ENCODE measurements at regions not wholly inside any gene's neighbourhood (a gene's known extent, or its start where the extent isn't known, plus 50 kb on each side); places are given as distances from the start of the nearest gene placed in this dataset.
"Not testable (repeated sequence)": the region's sequence is repeated elsewhere in the genome, so short reads cannot be mapped to it uniquely, and the experiment has no call there.

DNA sequence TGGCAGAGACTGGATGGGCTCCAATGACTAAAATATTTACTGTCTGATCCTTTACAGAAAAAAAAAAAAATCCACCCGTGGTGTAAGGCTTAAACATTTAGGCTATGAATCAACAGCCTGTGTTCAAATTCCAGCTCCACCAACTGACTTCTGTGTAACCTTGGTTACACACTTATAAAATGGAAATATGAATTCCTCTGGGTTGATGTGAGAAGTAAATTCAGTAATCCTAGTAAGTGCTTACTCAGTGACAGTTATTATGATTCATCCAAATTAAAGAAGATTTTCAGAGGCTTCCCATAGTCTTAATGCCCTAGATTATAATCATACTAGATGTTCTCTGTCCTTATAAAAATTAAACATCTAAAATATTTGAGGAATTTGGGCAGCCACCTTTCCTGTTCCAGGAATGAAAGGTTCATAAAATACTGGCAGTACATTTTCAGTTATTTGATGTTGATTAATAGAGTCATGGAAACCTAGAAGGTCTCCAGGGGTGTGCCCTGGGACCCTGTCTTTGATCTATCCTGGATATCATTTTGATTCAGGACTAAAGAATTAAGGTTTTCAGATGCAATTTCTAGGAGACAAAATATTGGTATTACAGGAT lies 180.3 kb upstream of the ZNF217 start:
- DNase-seq (ENCODE audit: low read depth), result peak; percentile 97

DNA sequence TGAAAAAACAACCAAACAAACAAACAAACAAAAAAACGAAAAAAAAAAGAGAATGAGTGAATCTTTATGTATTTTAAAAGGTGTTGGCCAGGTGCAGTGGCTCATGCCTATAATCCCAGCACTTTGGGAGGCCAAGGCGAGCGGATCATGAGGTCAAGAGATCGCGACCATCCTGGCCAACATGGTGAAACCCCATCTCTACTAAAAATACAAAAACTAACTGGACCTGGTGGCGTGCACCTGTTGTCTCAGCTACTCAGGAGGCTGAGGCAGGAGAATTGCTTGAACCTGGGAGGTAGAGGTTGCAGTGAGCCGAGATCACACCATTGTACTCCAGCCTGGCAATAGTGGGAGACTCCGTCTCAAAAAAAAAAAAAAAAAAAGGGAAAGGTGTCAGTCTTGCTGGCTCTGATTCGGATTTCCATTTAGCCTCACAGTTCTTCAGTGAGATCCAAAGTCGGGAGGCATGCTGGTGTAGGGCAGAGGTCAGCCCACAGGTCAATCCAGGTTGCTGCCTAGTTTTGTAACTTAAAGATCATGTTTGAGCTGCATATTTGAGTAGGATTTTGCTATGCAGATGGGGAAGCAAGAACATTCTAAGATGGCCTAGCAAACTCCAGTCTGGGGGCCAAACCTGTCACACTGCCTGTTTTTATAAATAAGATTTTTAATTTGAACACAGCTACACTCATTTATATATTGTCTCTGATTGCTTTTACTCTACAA lies 179.6 kb upstream of the ZNF217 start:
- not testable (repeated sequence) for DNase-seq (ENCODE audit: low read depth)

DNA sequence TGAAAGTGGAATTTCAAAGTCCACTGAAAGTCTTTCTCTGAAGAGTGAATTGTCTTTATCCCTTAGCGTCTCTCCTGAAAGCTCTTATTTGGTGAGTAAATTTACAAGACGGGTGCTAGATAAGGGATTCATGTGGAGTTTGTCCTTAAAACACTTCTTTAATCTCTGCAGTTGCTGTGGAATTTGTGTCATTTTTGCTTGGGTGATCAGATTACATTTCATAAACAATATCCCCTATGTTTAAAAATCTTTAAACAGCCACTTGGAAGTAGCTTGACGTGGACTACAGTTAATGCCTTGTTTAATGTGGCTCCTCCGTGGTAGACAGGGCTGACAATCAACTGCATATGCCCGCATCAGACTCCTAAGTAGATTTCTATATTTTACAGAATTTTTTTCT lies 175.4 kb upstream of the ZNF217 start:
- DNase-seq (ENCODE audit: low read depth), result no peak

DNA sequence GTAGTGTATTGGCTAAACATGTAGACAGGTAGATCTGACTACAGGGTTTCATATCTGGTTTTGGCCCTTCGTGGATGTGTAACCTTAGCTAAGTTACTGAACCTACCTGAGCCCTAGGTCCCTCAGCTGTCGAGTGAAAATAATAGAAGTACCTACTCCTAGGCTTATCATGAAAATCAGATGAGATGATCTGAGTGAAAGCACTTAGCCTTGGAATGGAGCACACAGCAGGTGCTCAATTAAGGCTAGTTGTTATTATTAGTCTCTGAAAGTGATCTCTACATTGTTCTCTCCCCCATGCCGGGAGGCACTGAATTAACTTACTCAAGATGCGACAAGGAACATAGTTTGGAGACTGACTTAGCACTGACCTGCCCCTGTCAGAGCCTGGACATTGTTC lies 174.7 kb upstream of the ZNF217 start:
- no peak for DNase-seq (ENCODE audit: low read depth)

DNA sequence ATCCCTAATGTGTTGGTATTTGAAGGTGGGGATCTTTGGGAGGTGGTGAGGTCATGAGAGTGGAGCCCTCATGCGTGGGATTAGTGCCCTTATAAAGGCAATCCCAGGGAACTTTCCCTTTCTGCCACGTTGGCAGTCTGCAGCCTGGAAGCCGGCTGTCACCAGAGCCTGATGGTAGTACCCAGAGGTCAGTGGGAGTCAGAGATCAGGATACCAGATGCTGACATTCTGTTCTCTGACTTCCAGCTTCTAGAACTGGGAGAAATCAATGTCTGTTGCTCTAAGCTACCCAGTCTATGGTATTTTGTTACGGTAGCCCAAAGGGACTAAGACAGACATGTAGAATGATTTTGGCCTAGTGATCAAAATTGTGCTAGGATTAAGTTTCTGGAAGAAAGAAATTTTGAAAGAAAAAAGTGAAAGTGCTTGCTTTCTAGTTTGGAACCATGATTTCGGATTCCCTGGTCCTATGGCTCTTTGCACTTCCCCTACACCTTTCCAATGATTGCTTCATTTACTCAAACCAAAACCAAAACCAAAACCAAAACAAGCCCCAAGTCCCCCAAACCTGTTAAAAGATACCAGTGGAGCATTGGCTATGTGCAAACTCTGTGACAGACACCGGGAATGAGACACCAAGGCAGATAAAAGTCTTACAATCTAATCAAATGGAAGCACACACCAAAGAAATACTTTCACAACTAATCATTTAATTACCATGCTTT lies 173.7 kb upstream of the ZNF217 start:
- no peak for DNase-seq (ENCODE audit: low read depth)

DNA sequence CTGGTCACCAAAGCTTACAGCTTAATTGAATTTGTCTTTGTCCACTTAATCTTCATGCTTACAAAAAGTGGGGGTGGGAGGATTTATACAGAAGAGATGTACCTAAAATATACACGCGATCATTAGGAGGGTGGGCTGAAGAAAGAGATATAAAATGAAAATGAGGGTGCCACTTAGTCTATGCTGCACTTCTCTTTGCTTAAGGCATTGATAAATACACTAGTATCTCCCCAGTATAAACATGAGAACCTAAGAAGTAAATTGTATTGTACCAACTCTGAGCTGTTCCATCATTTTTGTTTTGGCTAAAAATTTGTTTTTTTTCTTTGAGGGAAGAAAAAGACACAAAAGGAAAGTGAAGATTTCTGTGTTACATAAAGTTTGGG lies 170.8 kb upstream of the ZNF217 start:
- no peak for DNase-seq (ENCODE audit: low read depth)

DNA sequence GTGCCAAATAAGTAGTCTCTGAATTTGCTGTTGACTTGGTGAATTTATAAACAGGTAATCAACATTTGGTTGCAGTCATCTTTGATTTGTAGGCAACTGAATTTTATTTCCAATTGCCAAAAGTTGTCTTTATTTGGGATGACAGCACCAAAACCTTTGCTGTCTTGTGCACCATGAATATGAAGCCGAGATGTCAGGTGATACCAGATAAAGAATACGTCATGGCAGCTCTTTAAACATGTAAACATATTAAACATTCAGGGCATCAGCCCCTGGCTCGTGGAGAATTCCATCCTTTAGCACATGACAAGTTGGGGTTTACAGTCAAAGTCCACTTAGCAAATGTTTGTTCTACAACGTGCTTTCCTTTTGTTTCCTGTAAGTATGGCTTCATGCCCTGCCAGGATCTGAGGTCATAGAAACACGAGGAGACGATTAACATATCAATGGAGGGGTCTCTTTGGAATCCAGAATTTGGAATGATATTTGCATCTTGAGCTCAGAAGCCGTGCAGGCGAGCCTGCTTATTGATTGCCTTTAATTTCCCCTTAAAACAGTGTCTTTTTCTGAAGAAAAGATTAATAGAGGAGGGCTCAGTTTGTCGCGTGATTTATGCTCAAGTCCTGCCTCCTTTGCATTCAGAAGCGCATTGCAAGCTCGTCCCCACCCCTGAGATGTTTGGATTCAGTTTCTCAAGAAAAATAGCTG lies 170.2 kb upstream of the ZNF217 start:
- DNase-seq (ENCODE audit: low read depth), result no peak

DNA sequence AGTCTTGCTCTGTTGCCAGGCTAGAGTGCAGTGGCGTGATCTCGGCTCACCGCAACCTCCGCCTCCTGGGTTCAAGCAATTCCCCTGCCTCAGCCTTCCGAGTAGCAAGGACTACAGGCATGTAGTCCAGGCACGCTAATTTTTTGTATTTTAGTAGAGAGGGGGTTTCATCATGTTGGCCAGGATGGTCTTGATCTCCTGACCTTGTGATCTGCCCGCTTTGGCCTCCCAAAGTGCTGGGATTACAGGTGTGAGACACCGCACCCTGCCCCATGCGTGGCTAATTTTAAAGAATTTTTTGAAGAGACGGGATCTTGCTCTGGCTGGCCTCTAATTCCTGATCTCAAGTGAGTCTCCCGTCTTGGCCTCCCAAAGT lies 168.8 kb upstream of the ZNF217 start:
- not testable (repeated sequence) for DNase-seq (ENCODE audit: low read depth)

DNA sequence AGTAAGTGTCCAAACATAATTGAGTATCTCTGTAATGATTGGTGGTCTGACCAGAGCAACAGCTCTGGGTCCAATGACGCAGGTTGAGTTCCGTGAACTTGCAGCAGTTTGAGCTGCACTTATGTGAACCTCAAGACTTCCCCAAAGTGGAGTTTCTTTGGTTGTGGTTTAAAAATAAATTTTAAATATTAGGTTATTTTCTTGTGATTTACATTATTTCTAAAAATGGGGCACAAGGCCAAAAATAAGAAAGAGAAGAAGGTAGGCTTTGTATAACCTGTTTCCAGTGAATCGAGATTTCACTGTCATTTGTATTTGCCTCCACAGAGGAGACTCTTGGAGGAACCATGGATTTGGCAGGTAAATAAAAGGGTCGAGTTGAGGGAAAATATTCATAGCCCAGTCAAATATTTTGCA lies 166.4 kb upstream of the ZNF217 start:
- no peak for DNase-seq (ENCODE audit: low read depth)

DNA sequence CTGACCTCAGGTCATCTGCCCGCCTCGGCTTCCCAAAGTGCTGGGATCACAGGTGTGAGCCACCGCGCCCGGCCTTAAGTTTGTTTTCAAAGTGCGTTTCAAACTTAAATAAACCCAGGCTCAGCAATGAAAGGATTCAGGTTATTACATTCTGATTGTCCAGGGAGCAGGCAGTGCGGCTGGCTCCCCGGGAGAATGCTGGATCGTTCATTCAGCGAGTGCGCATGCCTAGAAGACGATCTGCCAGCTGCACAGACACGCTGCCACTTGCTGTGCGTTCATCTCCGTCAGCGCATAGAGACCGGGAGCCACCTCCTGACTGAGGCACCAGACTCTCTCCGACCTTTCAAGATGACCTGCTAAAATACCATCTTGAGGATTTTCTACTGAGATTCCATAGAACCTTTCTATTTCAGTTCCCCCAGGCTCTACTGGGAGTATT lies 163.9 kb upstream of the ZNF217 start:
- no peak for DNase-seq (ENCODE audit: low read depth)

DNA sequence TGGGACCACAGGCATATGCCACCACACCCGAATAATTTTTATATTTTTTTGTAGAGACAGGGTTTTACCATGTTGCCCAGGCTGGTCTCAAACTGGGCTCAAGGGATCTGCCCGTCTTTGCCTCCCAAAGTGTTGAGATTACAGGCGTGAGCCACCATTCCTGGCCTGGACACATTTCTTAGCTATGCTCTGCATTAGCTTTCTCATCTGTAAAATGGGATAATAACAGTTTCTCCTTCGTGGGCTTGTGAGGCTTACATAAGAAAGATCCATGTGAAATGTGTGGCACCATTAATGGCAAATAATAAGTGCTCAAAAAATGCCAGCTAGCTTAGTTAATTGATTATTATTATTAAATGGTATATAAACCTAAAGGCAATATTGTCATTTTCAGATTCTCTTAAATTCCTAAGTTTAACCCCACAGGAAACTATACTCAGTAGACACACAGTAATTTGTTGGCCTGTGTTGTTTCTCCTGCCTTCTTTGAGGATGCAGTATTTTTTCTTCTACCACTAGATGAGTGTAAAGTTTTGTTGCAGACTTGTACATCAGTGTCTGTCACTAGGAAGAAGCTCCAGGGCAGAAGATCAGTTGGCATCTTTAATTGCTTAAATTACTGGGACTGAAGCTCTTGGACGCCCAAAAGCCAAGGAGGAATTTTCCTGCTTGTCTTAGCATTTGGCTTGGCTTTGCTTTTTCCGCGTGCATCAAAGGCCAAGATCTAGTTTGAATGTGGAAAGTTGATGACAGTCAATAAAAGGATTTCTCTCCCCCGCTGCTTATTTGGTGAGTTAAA lies 162.3 kb upstream of the ZNF217 start:
- no peak for DNase-seq (ENCODE audit: low read depth)

DNA sequence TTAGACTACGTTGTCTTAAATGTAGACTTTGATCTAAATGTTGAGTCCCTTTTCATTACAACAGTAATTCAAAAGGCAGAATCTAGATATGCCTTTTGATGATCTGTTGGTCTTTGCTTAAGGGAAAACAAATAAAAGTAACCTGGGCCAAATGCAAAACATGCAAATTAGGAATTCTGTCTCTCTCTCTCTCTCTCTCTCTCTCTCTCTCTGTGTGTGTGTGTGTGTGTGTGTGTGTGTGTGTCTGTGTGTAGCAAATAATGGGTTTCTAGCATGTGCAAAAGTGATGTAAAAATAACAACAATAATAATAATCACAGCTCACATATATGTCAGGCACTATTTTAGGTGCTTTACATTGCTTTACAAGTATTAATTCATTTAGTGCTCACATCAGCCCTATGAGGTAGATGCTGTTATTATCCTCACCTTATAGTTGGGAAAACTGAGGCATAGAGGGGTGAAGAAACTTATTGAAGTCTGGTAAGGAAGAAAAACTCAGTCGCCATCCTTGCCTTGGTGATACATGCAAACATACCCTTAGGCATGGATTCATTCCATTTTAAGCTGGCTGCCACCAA lies 160.3 kb upstream of the ZNF217 start:
- DNase-seq (ENCODE audit: low read depth), result no peak

DNA sequence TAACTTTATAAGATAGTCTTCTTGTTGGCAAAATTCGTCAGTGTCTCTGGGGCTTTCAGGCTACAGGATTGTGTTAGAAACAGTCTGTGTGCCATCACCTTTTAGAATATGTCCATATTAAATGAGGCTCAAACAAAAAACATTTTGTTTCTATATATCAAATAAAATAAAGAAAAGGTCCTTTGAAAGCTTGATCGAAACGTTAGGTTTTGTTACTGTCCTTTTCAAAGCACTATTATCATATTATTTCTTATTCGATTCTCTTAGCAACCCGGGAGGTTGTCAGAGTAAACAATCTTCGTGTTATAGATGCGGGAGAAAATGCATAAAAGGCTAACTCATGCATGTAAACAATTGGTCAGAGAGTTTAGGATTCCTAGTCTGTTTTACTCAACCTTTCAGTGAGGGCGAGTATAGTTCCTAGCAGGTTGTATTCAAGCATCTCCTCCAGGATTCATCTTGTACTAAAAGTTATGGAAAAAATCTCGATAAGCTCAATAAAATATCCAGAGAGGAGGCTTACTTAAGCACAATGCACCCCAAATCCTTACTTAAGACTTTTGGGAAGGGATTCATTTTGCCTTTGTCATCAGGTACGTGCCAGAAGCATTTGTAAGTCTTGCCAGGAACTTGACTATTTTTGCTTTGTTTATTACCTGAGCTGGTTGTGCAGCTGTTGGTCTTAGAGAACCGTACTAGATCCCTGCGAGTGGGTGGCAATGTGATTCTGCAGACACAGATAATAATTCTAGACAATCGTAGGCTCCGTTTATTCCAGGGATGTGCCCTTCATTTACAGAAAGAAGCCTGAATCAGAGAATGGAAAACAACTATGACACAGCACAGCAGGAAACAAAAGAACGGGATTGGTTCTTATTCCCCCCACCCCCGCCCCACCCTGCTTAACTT lies 159.6 kb upstream of the ZNF217 start:
- DNase-seq (ENCODE audit: low read depth), result no peak

DNA sequence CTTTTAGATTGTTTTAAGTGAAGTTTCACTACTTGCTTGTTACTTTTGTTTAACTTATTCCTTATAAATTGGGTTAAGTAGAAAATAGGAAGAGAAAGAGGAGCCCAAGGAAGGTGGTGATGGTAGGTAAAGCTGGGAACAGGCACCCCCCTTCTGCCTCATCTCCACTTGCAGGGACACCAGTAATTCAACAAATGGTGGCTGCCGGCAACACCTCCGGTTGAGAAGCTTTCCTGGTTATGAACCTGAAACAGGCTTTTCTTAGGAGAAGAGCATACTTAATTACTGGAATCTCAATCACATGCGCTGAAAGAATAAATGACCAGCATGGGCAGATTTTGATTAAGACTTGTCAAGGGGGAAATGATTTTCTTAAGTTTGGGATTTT lies 158.9 kb upstream of the ZNF217 start:
- no peak for DNase-seq (ENCODE audit: low read depth)

DNA sequence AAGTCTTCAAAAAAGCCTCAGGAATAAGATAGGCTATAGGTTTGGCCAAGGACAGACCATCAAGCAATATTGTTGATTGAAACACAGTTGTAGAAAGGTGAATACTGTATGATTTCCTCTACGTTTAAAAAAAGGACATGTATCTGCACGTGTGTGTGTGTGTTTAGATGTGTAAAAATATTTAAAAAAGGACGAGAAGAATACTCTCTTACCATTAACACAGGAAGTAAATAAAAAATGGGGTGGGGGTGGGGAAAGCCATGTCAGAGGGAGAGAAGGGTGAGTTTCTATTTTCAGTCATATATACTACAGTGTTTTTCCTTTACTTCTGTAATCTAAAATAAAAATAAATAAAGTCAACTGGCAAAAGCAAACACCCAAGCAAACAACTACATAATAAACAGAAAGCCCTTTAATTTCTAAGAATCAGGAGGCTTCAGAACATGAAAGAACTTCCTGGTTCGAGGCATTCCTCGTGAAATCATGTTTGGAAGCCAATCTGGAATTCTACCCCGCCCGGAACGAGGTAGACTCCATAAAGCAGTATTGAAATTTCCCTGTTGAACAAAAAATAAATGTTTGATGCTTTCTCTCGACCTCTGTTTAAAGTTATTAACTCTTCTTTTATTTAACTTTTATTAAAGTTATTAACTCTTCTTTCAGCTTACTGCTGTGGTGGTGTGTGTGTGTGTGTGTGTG lies 158.1 kb upstream of the ZNF217 start:
- DNase-seq (ENCODE audit: low read depth), result no peak

DNA sequence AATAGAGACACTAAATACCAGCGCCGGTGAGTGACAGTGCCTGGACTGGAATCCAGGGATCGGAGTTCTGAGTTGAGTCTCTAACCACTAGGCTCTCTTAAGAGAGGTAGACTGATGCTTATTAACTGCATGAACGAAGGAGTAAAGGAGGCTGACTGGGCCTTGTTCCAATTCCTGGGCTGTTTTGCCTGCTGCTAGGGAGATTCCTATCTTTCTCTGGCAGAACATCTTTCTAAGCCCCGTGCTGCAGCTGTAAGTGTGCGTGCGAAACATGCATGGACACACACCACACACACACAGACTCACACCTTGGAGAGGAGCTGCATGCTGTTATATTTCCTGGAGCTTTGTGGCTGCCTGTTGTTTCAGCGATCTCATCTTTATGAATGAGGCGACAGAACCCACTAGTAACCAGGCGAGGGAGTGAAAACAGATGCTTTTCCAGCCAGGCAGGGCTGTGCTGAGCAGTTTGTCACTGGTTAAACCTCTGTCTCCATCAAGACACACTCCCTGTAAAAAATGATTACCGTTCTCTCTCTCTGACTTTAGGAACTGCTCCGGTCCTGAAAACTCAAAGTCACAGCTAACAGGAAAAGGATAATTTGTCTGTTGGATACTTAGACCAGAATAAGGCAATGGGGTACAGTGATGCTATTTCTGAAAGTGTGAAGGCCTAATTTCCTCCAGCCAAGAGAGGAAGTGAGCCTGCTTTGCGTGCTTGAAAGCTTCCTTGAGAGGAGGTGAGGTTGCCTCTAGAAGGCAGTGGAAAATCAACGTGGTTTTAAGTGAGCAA lies 157.4 kb upstream of the ZNF217 start:
- no peak for DNase-seq (ENCODE audit: low read depth)

DNA sequence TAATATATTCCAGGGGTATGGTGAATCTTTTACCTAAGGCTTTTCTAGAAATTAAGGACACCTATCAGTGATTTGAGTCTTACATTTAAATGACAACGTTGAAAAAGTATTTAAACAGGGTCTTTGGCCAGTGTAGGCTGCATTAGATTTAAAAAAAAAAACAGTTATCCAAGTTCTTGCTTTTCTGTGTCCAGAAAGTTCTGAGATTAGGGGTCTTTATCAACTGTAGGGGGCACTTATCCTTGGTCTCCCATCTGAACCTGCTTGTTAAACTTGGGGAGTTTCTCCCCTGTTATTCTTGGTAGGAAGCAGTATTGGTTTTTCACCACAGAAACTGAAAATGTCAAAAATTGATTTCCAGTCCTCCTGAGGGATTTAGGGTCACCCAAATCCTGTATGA lies 155.9 kb upstream of the ZNF217 start:
- DNase-seq (ENCODE audit: low read depth), result no peak

DNA sequence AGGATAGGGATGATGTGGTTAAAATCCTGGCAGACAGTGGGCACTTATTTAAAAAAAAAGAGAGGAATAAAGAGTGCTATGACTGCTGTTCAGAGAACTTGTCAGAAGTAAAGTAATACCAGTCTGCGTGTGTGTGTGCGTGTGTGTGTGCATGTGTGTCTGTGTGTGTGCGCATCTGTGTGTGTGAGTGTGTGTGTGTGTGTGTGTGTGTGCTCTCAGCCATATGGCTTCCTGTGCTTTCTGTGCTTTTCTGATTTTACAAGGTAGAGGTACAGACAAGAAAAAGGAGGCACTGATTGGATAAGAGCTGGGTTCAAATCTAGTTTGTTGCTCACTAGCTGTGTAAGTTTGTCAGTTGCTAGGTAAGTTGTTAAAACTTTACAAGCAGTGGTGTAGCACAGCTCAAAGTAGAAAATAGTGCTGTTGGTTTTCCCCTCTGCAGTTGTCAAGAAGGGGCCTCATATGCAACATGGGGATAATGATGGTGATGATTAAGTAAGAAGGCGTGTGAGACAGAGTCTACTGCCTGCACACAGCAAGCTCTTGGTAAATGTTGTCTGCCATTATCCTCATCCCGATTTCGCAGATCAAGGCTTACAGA lies 155.3 kb upstream of the ZNF217 start:
- DNase-seq (ENCODE audit: low read depth), result no peak

DNA sequence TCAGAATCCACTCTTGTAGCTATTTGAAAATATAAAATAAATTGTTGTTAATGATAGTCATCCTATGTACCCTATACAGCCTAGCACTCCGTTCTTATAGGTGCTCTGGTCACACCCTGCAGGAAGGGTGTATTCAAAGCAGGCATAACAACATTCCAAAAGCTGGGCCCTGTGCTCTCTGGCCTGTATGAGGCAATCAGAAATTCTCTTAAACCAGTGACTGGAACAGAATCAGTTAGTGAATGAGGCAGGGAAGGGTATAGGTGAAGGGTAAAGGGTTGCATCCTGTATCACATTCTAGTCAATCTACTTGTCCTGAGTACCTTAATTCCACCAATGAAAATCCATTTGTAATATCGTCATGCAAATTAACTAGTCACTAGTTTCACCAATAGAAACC lies 154.5 kb upstream of the ZNF217 start:
- no peak for DNase-seq (ENCODE audit: low read depth)
